Muscle layer of duodenum (tissue), 2 donors: ENCODE measurements at regions not wholly inside any gene's neighbourhood (a gene's known extent, or its start where the extent isn't known, plus 50 kb on each side); places are given as distances from the start of the nearest gene placed in this dataset.

Source experiments
- H3K27ac ChIP-seq: one replicate; pipeline ENCODE4 v1.7.0; 2013; ENCODE audit warnings: mild to moderate bottlenecking, low read length
- H3K27me3 ChIP-seq: one replicate; pipeline ENCODE4 v1.7.0; 2013; ENCODE audit warnings: low read depth, mild to moderate bottlenecking, control low read depth, low read length
- H3K36me3 ChIP-seq, 2 donors: one replicate each; pipeline ENCODE4 v1.7.0; 2013; ENCODE audit warnings: low read length in 2 of 2, control low read depth in 1 of 2, mild to moderate bottlenecking in 1 of 2; ENCODE audit not compliant: insufficient read depth in 2 of 2, control insufficient read depth in 1 of 2
- H3K4me1 ChIP-seq, 2 donors: one replicate each; pipeline ENCODE4 v1.7.0; 2013; ENCODE audit warnings: low read length in 2 of 2, mild to moderate bottlenecking in 2 of 2, control low read depth in 1 of 2, moderate library complexity in 1 of 2; ENCODE audit not compliant: insufficient read depth in 2 of 2, control insufficient read depth in 1 of 2
- H3K4me3 ChIP-seq, 2 donors: one replicate each; pipeline ENCODE4 v1.7.0; 2013; ENCODE audit warnings: low read length in 2 of 2, low read depth in 1 of 2, mild to moderate bottlenecking in 1 of 2
- H3K9me3 ChIP-seq, 2 donors: one replicate each; pipeline ENCODE4 v1.7.0; 2013; ENCODE audit warnings: low read length in 2 of 2, control low read depth in 1 of 2, mild to moderate bottlenecking in 1 of 2; ENCODE audit not compliant: control insufficient read depth in 1 of 2
- donor health status: healthy.

DNA sequence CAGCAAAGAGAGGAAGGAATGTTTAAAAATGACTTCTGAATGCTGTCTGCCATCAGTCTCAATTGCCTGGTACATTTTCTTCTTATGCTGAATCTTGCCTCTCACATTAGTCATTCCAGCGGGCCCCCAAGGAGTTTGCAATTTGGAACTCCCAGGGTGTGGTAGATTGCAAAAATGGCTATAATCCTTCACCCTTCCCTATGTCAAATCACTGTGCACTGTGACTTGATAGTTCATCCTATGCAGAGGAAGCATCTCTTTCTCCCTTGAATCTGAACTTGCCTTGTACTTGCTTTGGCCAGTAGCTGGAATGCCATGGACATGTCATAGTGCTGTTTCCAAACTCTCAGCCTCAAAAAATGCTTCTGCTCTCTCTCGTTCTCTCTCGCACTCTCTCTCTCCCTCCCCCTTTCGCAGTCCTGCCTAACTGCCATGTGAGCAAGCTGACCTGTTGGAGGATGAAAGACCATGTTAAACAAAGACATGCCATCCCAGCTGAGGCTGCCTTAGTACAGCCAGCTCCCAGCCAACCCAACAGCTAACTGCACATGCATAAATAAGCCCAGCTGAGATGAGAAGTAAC lies 284.0 kb upstream of the TLE4 start:
- H3K9me3 ChIP-seq = no peaks in the 10 kb centered on the region
- no peaks in the 10 kb centered on the region for H3K4me1 ChIP-seq
- H3K36me3 ChIP-seq = no peaks in the 10 kb centered on the region
- H3K4me3 ChIP-seq = no peak overlapping the region
- no peak overlapping the region for H3K27ac ChIP-seq
- H3K27me3 ChIP-seq = no peaks in the 10 kb centered on the region

DNA sequence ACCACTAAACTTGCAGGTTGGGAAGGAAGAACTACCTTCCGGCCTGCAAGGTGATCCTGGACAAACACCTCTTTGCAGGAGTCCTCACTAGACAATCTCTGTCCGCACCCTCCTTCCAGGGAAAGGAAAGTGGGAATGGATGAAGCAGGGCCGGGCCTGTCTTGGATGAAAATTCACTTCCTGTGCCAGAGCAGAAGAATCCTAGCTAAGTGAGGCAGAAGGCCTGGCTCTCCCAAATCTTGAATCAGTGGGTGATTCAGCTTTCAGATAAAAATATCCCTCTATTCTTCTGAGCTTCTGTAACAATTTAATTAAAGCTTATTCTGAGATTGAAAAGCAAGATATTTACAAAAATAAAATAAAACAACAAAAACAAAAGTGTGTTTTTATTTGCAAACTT lies 281.9 kb upstream of the TLE4 start:
- no peaks in the 10 kb centered on the region for H3K36me3 ChIP-seq

DNA sequence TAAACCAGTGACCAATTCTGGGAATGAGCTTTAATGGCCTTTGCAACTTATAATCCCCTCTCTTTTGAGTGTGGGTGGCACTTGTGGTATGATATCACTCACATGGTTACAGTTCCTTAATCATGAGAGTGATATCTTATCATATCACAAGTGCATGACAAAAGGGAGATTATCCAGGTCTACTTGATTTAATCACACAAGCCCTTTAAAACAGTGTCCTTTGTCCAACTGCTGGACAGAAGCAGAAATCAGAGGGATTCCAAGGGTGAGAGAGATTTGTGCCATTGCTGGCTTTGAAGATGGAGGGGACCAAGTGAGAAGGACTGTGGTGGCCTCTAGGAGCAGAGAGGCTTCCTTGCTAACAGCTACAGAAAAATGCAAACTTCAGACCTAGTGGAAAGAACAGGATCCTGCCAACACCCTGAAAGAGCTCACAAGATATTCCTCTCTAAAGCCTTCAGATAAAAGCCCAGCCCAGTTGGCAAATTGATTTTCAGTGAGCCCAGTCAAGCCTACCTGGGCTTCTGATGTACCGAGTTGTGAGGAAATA lies 279.0 kb upstream of the TLE4 start:
- H3K27me3 ChIP-seq = no peaks in the 10 kb centered on the region
- H3K27ac ChIP-seq = no peak overlapping the region
- H3K9me3 ChIP-seq = no peaks in the 10 kb centered on the region
- H3K36me3 ChIP-seq = no peaks in the 10 kb centered on the region
- no peak overlapping the region for H3K4me3 ChIP-seq
- H3K4me1 ChIP-seq = no peaks in the 10 kb centered on the region

More for the DNA sequence above, 281.9 kb upstream of the TLE4 start:
- no peaks in the 10 kb centered on the region for H3K4me1 ChIP-seq
- H3K4me3 ChIP-seq = no peak overlapping the region
- no peaks in the 10 kb centered on the region for H3K27me3 ChIP-seq
- no peaks in the 10 kb centered on the region for H3K9me3 ChIP-seq
- H3K27ac ChIP-seq = no peak overlapping the region

DNA sequence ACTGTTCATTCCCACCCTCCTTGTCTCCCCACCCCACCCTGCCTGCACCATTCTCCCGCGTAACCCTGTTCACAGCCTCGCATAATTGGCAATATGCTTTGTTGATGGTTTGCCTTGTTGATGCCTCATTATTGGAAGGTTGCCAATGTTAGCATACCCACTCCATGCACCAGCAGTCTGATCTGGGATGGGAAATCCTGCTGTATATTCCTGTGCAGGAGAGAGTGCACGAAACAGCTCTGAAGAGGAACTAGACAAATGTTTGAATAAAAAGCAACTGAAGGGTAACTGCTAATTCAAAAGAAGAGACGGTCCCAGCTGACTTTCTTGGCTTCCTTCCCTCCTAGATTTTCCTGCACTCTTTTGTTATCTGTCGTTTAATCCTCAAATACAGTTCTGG lies 271.7 kb upstream of the TLE4 start:
- Histone ChIP-seq H3K4me1 (no peaks in the 10 kb centered on the region), H3K27me3 (no peaks in the 10 kb centered on the region), H3K9me3 (no peaks in the 10 kb centered on the region), H3K27ac (no peak overlapping the region), H3K36me3 (no peaks in the 10 kb centered on the region), H3K4me3 (no peak overlapping the region)

DNA sequence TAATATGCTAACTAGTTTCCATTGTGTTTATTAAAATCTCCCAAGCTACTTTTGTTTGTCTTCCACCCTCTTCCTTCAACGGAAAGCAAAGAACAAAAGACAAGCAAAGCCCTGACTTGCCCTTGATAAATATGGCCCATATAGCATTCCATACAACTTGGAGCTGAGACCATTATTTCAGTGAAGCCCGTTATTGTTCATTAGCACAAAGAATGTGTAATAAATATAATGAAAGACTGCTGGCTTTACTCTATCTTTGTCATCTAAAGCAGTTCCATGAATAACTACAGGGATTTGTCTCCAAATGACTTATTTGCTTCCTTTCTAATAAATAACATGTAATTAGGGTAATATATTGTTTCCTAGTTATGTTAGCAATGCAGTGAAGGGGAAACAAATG lies 270.7 kb upstream of the TLE4 start:
- H3K36me3 ChIP-seq = no peaks in the 10 kb centered on the region
- H3K4me1 ChIP-seq = no peaks in the 10 kb centered on the region
- no peaks in the 10 kb centered on the region for H3K27me3 ChIP-seq
- H3K9me3 ChIP-seq = no peaks in the 10 kb centered on the region
- no peak overlapping the region for H3K4me3 ChIP-seq
- no peak overlapping the region for H3K27ac ChIP-seq

DNA sequence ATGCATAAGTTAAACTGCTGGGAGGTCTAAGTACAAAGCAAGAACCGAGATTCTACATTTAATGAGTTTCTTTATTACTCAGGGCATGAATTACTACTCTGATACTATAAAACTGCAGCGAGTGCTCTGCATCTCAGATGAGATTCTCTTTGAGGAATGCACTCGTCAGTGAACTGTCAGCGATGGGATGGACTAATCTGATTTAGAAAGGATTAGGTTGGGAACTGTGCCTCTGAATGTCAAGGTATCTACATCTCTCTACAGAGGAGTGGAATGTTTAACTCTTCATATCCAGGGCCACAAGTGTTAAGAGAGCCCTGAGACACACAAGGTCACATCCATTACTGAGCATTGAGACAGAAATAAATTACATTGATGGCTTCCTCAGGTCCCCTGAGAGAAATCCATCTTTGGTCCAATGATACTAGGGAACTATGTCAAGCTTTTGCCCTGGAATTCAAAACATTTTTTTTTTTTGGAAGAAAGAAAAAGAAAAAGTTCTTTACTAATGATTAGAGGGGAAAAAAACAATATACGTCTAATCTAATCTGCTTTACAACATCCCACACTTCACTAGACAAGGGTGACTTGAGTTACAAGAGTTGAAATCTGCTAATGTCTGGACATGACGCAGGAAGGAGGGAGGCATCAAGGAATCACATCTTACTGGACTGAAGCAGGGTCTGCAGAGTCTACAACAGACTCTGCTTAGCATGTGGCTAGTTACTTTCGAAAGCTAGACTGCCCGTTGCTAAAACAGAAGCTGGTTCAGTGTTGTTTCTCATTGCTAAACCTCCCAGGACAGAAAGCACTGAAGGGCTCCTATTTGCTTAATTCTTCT lies 270.0 kb upstream of the TLE4 start:
- H3K9me3 ChIP-seq = no peaks in the 10 kb centered on the region
- H3K27me3 ChIP-seq = no peaks in the 10 kb centered on the region
- no peaks in the 10 kb centered on the region for H3K36me3 ChIP-seq
- no peaks in the 10 kb centered on the region for H3K4me1 ChIP-seq
- H3K4me3 ChIP-seq = no peak overlapping the region
- H3K27ac ChIP-seq = no peak overlapping the region

DNA sequence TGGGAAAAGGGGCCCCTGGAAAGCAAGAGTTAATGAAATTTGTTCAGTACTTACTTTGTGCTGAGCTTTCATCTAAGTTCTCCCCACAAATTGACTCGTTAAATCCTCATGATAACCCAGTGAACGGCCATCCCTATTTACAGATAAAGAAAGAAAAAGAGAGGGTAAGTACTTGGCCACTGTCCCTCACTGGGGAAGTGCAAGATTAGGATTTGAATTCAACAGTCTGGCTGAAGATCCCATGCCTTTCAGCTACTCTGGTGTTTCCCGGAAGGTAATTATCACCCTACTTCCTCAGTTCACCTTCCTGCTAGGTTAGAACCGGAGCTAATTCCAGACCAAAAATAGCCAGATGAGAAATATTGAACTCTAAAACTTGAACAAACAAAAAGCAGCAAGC lies 269.2 kb upstream of the TLE4 start:
- H3K27me3 ChIP-seq = no peaks in the 10 kb centered on the region
- no peaks in the 10 kb centered on the region for H3K36me3 ChIP-seq
- H3K4me3 ChIP-seq = no peak overlapping the region
- no peaks in the 10 kb centered on the region for H3K9me3 ChIP-seq
- H3K27ac ChIP-seq = no peak overlapping the region
- H3K4me1 ChIP-seq = no peaks in the 10 kb centered on the region

DNA sequence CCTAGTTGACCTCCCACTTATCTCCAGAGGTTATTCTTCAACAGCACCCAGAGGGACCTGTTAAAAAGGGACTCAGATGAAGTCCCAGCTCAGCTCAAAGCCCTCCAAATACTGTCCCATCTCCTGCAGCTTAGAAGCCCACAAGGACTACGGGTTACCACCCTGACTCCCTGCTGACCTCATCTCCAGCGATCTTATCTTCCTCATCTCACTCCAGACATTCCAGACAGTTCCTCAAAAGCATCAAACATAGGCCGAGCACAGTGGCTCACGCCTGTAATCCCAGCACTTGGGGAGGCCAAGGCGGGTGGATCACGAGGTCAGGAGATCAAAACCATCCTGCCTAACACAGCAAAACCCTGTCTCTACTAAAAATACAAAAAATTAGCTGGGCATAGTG lies 263.8 kb upstream of the TLE4 start:
- Histone ChIP-seq H3K36me3 (no peaks in the 10 kb centered on the region), H3K9me3 (no peaks in the 10 kb centered on the region), H3K4me1 (no peaks in the 10 kb centered on the region), H3K4me3 (no peak overlapping the region), H3K27me3 (no peaks in the 10 kb centered on the region), H3K27ac (no peak overlapping the region)

DNA sequence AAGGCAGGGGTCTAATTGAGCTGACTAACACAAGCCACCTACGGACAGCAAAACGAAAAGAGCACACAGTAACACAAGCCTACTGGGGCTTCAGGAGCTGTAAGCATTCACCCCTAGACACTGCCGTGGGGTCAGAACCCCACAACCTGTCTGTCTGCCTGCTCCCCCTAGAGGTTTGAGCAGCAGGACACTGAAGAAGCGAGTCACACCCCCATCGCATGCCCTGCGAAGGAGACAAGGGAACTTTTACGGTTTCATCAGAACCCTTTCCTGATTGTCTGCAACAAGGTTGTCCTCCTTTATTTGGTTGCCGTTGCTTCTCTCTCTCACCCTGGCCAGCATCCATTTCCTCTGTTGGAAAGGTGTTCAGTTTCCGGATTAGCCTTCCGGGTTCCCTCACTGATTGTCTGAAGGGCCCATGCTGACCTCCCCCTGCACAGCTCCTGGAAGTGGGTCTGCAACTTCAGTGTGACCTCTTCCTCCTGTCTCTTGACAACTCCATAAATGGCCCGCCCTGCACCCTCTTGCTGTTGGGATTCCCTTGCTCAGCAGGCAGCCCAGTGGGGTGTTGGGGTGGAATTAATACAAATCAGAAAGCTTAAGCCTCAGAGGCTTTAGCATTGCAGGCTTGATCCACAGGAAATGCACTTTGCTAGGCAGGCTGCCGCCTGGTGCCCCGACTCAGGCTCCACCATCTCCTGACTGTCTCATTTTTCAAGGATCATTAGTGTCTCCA lies 258.9 kb upstream of the TLE4 start:
- Histone ChIP-seq H3K4me1 (no peaks in the 10 kb centered on the region), H3K9me3 (no peaks in the 10 kb centered on the region), H3K4me3 (no peak overlapping the region), H3K27ac (no peak overlapping the region), H3K27me3 (no peaks in the 10 kb centered on the region), H3K36me3 (no peaks in the 10 kb centered on the region)

DNA sequence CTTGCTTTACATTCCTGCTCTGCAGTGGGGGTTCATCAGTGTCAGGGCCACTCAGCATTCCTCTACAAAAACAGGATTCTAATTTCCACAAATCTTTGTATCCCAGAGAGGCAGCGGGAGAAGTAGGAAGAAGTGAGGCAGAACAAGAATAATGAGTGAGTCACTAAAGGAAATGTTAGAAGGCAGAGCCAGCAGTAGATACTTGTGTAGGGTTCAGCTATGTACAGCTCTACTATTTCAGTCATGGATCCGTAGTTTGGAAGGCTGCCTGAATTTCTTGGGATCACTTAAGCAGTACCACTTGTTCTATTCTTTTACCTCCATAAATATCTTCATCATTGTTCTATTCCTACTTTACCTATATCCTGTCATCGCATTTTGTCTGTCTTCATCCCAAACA lies 246.3 kb upstream of the TLE4 start:
- no peak overlapping the region for H3K4me3 ChIP-seq
- no peaks in the 10 kb centered on the region for H3K27me3 ChIP-seq
- no peaks in the 10 kb centered on the region for H3K36me3 ChIP-seq
- H3K4me1 ChIP-seq = no peaks in the 10 kb centered on the region
- no peak overlapping the region for H3K27ac ChIP-seq
- peaks cover 0 to 4% of the 10 kb centered on the region in 2 donors for H3K9me3 ChIP-seq

DNA sequence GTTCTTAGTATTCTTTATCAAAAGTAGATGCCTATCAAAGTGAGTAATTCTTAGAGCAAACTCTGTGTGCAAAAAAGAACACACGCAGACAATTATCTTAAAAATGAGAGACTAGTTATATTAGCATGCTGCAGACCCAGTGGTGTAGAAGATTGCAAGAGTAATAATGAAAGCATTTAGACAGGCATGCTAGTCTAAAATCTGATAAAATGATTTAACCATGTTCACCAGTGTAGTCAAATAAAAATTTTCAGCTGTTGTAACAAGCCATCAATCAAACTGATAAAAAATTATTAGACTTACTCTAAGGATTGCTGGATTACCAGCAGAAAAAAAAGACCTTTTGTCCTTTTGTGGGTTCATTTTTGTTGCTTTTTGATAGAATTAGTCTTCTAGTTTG lies 241.9 kb upstream of the TLE4 start:
- Histone ChIP-seq H3K4me3 (no peak overlapping the region), H3K36me3 (no peaks in the 10 kb centered on the region)

More for the DNA sequence above, 241.9 kb upstream of the TLE4 start:
- Histone ChIP-seq H3K9me3 (no peaks in the 10 kb centered on the region), H3K27me3 (no peaks in the 10 kb centered on the region), H3K27ac (no peak overlapping the region), H3K4me1 (no peaks in the 10 kb centered on the region)
